Right lobe of liver (tissue), 6 donors: ENCODE measurements at regions not wholly inside any gene's neighbourhood (a gene's known extent, or its start where the extent isn't known, plus 50 kb on each side); places are given as distances from the start of the nearest gene placed in this dataset.

Experiments
- ATAC-seq, 4 donors: fragments of 200-7000 bp; cut with Tn5 transposase; one replicate each; pipeline ENCODE4 v1.9.1; 2020; ENCODE audit warnings: mild to moderate bottlenecking in 4 of 4, moderate library complexity in 4 of 4
- DNase-seq, 3 donors: peaks; one replicate each; pipeline ENCODE4 v3.0.0-alpha.2; 2020
- H3K27ac ChIP-seq, 3 donors: fragments of 200-600 bp; one replicate each; pipeline ENCODE4 v1.8.0; 2022
- H3K27me3 ChIP-seq, 2 donors: fragments of 200-600 bp; one replicate each; pipeline ENCODE4 v1.8.0; 2022
- H3K36me3 ChIP-seq, 4 donors: fragments of 200-600 bp; sonication (generic) in 1 of 4; one replicate each; pipeline versions ENCODE4 v1.5.1 to v1.8.0; 2017 to 2022; ENCODE audit warnings: control low read depth in 1 of 4
- H3K4me1 ChIP-seq, 4 donors: fragments of 200-600 bp; sonication (generic) in 1 of 4; one replicate each; pipeline versions ENCODE4 v1.5.1 to v1.8.0; 2017 to 2022; ENCODE audit warnings: control low read depth in 1 of 4
- H3K4me3 ChIP-seq, 3 donors: fragments of 200-600 bp; one replicate each; pipeline ENCODE4 v1.8.0; 2022
- H3K9me3 ChIP-seq, 4 donors: fragments of 200-600 bp; sonication (generic) in 1 of 4; one replicate each; pipeline versions ENCODE4 v1.5.1 to v1.8.0; 2017 to 2022; ENCODE audit warnings: control low read depth in 1 of 4
- POLR2A ChIP-seq: fragments of 450-650 bp; IDR thresholded peaks from one replicate; pipeline ENCODE4 v1.6.1; 2017; ENCODE audit warnings: antibody characterized with exemption, mild to moderate bottlenecking
- WGBS: methylation state at CpG from one replicate; pipeline ENCODE4 v1.1.6; 2018; ENCODE audit warnings: low coverage, low lambda C conversion rate; ENCODE audit not compliant: insufficient coverage; ENCODE audit errors: missing lambda C conversion rate; 5-methylcytosine and 5-hydroxymethylcytosine counted together
- intact Hi-C, 2 donors: fragments of 100-400 bp; cut with DNase I; formaldehyde crosslinking; loops; one replicate each; pipeline versions ENCODE4 v1.11.2 to v1.14.1; 2022
- TF ChIP-seq, protein P1 (sequence below), 4 donors: fragments of 200-600 bp in 3 of 4; fragments of 450-650 bp in 1 of 4; IDR thresholded peaks; one replicate each; pipeline versions ENCODE4 v1.5.1 to v1.8.0; 2016 to 2022; ENCODE audit warnings: antibody characterized with exemption in 4 of 4, mild to moderate bottlenecking in 2 of 4
- donor health status: DM: no; HTN: yes; CAD: no.
- donor health status: DM: no; HTN: no; CAD: no.
- donor health status: DM: no; HTN: no; CAD: no.
- donor health status: DM: no; HTN: yes; CAD: no.
- donor health status: DM: no; HTN: yes; CAD: no.

DNA sequence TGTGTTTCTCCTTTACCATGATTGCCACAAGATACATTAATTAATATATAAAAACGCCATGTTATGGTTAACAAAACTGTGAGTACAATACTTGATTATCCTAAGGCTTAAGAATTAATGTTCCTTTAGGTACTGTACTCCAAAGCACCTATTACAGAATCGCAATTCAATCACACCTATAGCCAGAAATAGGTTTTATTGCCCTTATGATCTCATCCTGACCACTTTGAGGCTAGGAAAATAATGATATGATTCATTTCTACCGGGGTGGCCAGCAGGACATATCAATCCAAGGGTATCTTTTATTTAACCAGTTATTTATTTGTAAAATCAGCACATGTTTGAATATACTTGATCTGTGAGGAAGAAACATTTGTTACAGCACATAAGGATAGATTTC is 396.6 kb upstream of the GJE1 start:
- intact Hi-C loops, result no loop called here
- no peaks in the 10 kb centered on the region for H3K9me3 ChIP-seq
- H3K27ac ChIP-seq, result no peak overlapping the region
- DNase-seq (no peak), ATAC-seq (no peak)
- WGBS, result 54% methylated on average over 3 of the region's 3 CpGs
- no peak for TF ChIP-seq POLR2A
- TF ChIP-seq, protein P1, sequence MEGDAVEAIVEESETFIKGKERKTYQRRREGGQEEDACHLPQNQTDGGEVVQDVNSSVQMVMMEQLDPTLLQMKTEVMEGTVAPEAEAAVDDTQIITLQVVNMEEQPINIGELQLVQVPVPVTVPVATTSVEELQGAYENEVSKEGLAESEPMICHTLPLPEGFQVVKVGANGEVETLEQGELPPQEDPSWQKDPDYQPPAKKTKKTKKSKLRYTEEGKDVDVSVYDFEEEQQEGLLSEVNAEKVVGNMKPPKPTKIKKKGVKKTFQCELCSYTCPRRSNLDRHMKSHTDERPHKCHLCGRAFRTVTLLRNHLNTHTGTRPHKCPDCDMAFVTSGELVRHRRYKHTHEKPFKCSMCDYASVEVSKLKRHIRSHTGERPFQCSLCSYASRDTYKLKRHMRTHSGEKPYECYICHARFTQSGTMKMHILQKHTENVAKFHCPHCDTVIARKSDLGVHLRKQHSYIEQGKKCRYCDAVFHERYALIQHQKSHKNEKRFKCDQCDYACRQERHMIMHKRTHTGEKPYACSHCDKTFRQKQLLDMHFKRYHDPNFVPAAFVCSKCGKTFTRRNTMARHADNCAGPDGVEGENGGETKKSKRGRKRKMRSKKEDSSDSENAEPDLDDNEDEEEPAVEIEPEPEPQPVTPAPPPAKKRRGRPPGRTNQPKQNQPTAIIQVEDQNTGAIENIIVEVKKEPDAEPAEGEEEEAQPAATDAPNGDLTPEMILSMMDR (IDR thresholded peaks at IDR 0.05), result no peak
- H3K27me3 ChIP-seq, result no peaks in the 10 kb centered on the region
- H3K36me3 ChIP-seq, result no peaks in the 10 kb centered on the region
- H3K4me1 ChIP-seq, result no peaks in the 10 kb centered on the region
- H3K4me3 ChIP-seq, result no peak overlapping the region

DNA sequence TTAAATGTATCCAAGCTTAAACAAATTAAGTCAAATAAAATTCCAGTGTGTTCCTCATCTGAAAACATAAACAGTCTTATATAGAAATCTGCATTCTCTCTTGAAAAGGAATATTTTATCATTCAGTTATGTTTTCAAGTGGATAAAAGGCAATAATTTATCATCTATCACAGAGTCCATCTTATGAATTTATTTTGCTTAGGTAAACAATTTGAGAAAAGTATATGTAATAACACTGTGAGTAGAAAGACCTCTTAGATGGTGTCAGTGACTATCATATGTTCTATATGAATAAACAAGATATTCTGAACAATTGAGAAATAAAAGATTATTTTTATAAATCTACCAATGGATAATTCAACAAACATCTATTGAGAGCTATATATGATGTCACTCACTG is 397.6 kb upstream of the GJE1 start:
- intact Hi-C loops, result no loop called here
- Histone ChIP-seq H3K27ac (no peak overlapping the region), H3K4me3 (no peak overlapping the region), H3K36me3 (no peaks in the 10 kb centered on the region), H3K27me3 (no peaks in the 10 kb centered on the region), H3K9me3 (no peaks in the 10 kb centered on the region), H3K4me1 (no peaks in the 10 kb centered on the region)
- TF ChIP-seq POLR2A, result no peak
- TF ChIP-seq, protein P1 (IDR thresholded peaks at IDR 0.05), result no peak
- ATAC-seq, result no peak
- DNase-seq, result no peak

DNA sequence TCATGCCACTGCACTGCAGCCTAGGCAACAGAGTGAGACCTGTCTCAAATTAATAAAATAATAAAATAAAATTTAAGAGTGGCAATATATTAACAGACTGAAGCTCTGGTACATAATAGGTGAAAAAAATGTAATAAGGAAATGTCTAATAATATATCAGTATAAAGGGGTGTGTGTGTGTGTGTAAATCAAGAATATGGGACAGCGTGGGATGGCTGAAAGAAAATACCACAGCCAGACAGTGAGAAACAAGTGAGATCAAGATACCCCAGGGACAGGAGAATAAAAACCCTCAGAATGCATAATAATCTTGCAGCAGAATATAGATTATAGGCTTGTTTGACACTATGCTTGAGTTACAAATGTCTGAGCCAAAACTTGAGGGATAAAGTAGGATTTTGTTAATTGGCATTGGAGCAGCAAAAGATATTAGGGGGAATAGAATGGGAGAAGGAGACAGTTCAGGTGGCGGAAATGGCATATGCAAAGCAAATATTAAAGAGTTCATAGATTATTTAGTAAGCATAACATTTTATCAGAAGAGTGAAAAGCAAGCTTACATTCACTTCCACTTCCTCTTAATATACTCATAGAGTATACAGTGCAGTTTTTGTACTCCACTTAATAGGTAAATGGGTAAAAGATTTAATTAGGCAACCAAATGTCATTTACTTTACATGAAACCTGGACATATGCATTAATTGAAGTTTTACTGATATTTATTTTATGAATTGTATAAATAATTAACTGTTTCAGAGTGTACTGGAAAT is 398.5 kb upstream of the GJE1 start:
- WGBS, result 79% methylated on average over 2 of the region's 2 CpGs

DNA sequence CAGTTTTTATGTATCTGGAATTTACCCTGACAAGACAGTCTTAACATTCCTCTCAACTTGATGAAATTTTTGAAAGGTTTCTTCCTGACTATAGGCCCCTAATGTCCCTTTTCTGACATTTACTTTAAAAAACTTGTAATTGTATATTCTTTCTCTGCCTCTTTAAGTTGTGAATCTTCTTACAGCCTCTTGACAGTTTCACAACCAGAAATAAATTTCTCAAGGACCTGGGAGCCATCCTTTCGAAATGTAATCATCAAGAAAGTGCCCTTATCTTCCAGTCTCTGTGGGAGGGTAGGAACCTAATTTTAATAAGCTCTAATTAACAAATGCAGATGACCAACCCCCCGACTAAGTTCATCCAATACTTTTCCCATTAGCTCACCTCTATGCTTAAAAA is 403.6 kb upstream of the GJE1 start:
- no peaks in the 10 kb centered on the region for H3K36me3 ChIP-seq

More for the DNA sequence above, 398.5 kb upstream of the GJE1 start:
- H3K9me3 ChIP-seq, result no peaks in the 10 kb centered on the region
- H3K4me1 ChIP-seq, result no peaks in the 10 kb centered on the region
- H3K27me3 ChIP-seq, result no peaks in the 10 kb centered on the region
- DNase-seq (no peak), ATAC-seq (no peak)
- intact Hi-C loops, result no loop called here
- TF ChIP-seq POLR2A, result no peak
- TF ChIP-seq, protein P1 (IDR thresholded peaks at IDR 0.05), result no peak
- H3K27ac ChIP-seq, result no peak overlapping the region
- H3K36me3 ChIP-seq, result no peaks in the 10 kb centered on the region
- H3K4me3 ChIP-seq, result no peak overlapping the region

More for the DNA sequence above, 403.6 kb upstream of the GJE1 start:
- H3K27ac ChIP-seq, result no peak overlapping the region
- TF ChIP-seq, protein P1 (IDR thresholded peaks at IDR 0.05), result no peak
- no peak for TF ChIP-seq POLR2A
- 68% methylated on average over 2 of the region's 2 CpGs for WGBS
- H3K4me1 ChIP-seq, result no peaks in the 10 kb centered on the region
- no peak overlapping the region for H3K4me3 ChIP-seq
- intact Hi-C loops, result no loop called here
- no peak for DNase-seq
- ATAC-seq, result no peak
- H3K9me3 ChIP-seq, result no peaks in the 10 kb centered on the region
- H3K27me3 ChIP-seq, result no peaks in the 10 kb centered on the region
